Stimulated activated naive CD8-positive, alpha-beta T cell treated with anti-CD3 and anti-CD28 coated beads, Interleukin-15, amount 100 ng/mL, for 72 hours (primary cell): ENCODE measurements at regions not wholly inside any gene's neighbourhood (a gene's known extent, or its start where the extent isn't known, plus 50 kb on each side); places are given as distances from the start of the nearest gene placed in this dataset.
"Not testable (repeated sequence)": the region's sequence is repeated elsewhere in the genome, so short reads cannot be mapped to it uniquely, and the experiment has no call there.

Experiments used
- ATAC-seq: fragments of 150-1000 bp; cut with Tn5 transposase; 2 replicates; pipeline ENCODE4 v1.10.0; 2021; ENCODE audit warnings: mild to moderate bottlenecking, moderate library complexity
- DNase-seq, 2 donors: peaks; one replicate each; pipeline ENCODE4 v3.0.0; 2021 to 2022
- H3K27ac Mint-ChIP-seq, 2 donors: one replicate each; pipeline ENCODE4 v1.8.0; 2022; ENCODE audit warnings: mild to moderate bottlenecking in 2 of 2, mixed read lengths in 2 of 2, moderate library complexity in 2 of 2
- H3K27me3 Mint-ChIP-seq: one replicate; pipeline ENCODE4 v1.8.0; 2022; ENCODE audit warnings: mixed read lengths
- H3K4me1 Mint-ChIP-seq: one replicate; pipeline ENCODE4 v1.8.0; 2022; ENCODE audit warnings: mild to moderate bottlenecking, mixed read lengths
- H3K4me3 Mint-ChIP-seq, 2 donors: one replicate each; pipeline ENCODE4 v1.8.0; 2022; ENCODE audit warnings: mild to moderate bottlenecking in 2 of 2, mixed read lengths in 2 of 2, moderate library complexity in 1 of 2
- H3K9me3 Mint-ChIP-seq, 2 donors: one replicate each; pipeline ENCODE4 v1.8.0; 2022; ENCODE audit warnings: mixed read lengths in 2 of 2

DNA sequence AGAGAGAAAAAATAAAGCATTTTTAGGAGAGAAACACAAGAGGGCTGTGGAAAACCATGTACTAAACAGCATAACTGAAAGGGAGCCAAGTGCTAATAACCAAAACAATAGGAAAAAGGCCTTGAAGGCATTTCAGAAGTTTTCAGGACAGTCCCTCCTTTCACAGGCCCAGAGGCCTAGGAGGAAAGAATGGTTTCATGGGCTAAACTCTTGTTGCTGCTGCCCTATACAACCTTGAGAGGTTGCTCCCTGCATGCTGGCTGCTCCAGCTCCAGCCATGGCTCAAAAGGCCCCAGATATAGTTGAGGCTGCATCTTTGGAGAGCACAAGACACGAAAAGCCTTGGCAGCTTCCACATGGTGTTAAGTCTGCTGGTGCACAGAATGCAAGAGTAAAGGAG lies 267.4 kb upstream of the LRP1B start:
- Mint-ChIP-seq H3K27me3 (no peaks in the 10 kb centered on the region), H3K27ac (no peak overlapping the region), H3K4me1 (no peaks in the 10 kb centered on the region), H3K9me3 (peaks cover 24 to 34% of the 10 kb centered on the region in 2 donors), H3K4me3 (no peak overlapping the region)
- ATAC-seq (no peak), DNase-seq (no peak)

DNA sequence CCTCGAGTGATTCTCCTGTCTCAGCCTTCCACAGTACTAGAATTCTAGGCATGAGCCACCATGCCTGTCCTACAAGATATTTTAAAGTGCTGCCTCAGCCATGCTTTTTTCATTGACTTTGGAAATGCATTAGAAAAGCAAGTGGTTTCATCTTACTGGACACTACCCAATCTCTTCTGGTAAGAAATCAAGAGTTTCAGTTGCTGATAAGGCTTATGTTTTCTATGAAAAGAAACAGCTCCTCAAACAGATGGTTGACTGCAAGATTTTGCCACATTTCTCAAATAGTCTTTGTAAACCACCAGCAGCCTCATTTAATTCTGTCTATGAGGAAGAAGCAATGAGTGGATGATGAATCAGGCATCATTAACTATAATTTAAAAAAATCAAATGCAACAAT lies 264.5 kb upstream of the LRP1B start:
- peaks cover 11 to 33% of the 10 kb centered on the region in 2 donors for H3K9me3 Mint-ChIP-seq
- no peak overlapping the region for H3K4me3 Mint-ChIP-seq
- H3K27me3 Mint-ChIP-seq = no peaks in the 10 kb centered on the region
- H3K4me1 Mint-ChIP-seq = no peaks in the 10 kb centered on the region
- no peak overlapping the region for H3K27ac Mint-ChIP-seq
- no peak for ATAC-seq
- DNase-seq = no peak

DNA sequence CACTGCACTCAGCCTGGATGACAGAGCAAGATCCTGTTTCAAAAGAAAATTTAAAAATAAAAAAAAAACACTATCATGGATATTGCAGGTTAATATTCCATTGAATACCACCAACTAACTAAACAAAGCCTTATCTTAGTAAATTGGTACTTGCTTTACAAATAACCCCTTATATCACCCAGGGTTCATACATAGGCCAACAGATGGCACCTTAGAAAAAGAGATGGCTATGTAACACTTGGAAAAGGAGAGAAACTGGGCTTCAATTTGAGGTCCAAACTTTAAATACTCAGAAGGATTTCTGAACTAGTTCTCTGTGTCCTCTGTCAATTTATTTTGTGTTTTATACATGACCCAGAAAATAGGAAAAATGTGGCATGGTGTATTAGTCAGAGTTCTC lies 249.6 kb upstream of the LRP1B start:
- Mint-ChIP-seq H3K27me3 (no peaks in the 10 kb centered on the region), H3K27ac (no peak overlapping the region), H3K4me3 (no peak overlapping the region), H3K9me3 (peaks cover 11 to 14% of the 10 kb centered on the region in 2 donors), H3K4me1 (no peaks in the 10 kb centered on the region)
- ATAC-seq = no peak
- no peak for DNase-seq

DNA sequence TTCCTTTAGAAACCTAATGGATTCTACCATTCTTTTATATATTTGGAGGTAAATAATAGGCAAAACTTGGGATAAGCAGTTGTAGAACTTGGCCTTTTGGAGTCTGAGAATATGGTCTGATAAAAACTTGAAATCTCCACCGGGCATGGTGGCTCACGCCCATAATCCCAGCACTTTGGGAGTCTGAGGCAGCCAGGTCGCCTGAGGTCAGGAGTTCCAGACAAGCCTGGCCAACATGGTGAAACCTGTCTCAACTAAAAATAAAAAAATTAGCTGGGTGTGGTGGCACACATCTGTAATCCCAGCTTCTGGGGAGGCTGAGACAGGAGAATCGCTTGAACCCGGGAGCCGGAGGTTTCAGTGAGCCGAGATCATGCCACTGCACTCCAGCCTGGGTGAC lies 231.3 kb upstream of the LRP1B start:
- not testable (repeated sequence) for H3K4me1 Mint-ChIP-seq, ATAC-seq, H3K4me3 Mint-ChIP-seq, H3K27me3 Mint-ChIP-seq, H3K27ac Mint-ChIP-seq, DNase-seq, H3K9me3 Mint-ChIP-seq

DNA sequence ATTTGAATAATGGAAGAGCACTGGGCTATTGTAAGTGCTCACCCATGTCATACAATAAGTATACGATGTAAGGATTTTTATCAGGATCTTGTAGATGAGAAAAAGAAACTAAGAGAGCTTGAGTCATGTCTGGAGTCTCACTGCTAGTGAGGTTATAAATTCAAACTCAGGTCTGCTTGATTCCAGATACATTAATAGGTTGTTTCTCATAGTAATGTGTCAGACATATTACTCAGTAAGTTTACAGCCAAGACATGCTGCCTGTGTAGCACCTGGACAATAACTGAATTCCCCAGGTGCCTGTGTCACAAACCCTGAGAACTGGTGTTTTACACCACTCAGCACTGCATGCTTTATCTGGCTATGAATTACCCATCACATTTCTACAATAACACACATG lies 216.9 kb upstream of the LRP1B start:
- Mint-ChIP-seq H3K27me3 (no peaks in the 10 kb centered on the region), H3K4me3 (no peak overlapping the region), H3K27ac (no peak overlapping the region), H3K4me1 (no peaks in the 10 kb centered on the region), H3K9me3 (peaks cover 0 to 3% of the 10 kb centered on the region in 2 donors)
- DNase-seq = no peak
- ATAC-seq = no peak

DNA sequence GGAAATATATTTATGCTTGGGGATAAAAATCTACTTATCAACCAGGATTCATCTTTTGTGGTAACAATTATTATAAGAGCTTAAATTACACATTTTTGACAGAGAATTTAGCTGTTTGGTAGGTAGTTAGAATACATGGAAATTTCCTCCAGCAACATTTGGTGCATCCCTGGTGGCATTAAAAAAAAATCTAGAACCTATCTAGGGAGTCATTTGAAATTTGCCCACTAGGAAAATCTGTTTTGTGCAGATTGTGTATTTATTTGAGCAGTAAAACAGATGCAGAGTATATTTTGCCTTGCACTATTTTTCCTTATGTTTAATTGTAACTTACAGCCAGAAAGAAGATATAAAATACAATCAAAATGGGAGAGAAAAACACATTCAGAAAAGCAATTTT lies 208.4 kb upstream of the LRP1B start:
- H3K9me3 Mint-ChIP-seq = peaks cover 7 to 16% of the 10 kb centered on the region in 2 donors
- DNase-seq = no peak
- H3K27ac Mint-ChIP-seq = no peak overlapping the region
- no peaks in the 10 kb centered on the region for H3K27me3 Mint-ChIP-seq
- no peak for ATAC-seq
- H3K4me3 Mint-ChIP-seq = no peak overlapping the region
- H3K4me1 Mint-ChIP-seq = no peaks in the 10 kb centered on the region

DNA sequence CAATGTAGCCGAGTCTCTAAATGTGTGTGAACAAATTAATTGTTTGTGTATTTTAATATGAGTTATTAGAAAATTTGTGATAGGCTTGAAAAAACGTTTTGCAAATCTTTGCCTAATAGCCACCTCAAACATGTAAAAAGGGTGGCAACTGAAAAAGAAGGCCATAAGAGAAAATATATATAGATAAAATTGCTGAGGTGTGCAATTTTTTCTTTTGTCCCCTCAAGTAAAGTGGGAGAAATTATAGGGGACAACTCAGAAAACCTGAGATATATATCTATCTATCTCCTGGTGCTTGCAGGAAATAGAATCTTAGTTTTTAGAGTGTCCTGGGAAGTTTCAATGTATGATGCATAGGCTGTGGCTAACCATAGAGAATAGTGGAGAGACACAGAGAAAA lies 201.4 kb upstream of the LRP1B start:
- no peaks in the 10 kb centered on the region for H3K27me3 Mint-ChIP-seq
- no peak for ATAC-seq
- no peak overlapping the region for H3K27ac Mint-ChIP-seq
- H3K4me1 Mint-ChIP-seq = no peaks in the 10 kb centered on the region
- H3K4me3 Mint-ChIP-seq = no peak overlapping the region
- DNase-seq = no peak
- peaks cover 8 to 11% of the 10 kb centered on the region in 2 donors for H3K9me3 Mint-ChIP-seq

DNA sequence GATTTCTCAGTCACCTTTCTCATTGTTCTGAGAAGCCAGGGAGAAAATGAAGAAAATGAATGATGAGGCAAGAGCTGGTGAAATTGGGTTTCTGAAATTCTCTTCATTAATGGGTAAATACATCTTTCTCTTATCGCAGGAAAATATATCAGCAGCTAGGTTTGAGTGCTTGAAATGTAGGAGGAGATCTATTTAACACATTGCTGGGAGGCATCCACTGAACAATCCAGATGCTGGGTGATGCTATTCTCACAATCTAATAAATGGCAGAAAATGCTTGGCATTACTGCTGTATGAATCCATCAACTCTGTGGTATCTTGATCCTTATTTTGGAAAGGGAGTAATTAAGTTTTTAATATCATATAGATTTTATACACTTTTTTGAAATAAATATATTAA lies 199.6 kb upstream of the LRP1B start:
- no peak overlapping the region for H3K4me3 Mint-ChIP-seq
- no peaks in the 10 kb centered on the region for H3K4me1 Mint-ChIP-seq
- no peak for DNase-seq
- peaks cover 8 to 11% of the 10 kb centered on the region in 2 donors for H3K9me3 Mint-ChIP-seq
- ATAC-seq = no peak
- H3K27ac Mint-ChIP-seq = no peak overlapping the region
- no peaks in the 10 kb centered on the region for H3K27me3 Mint-ChIP-seq

DNA sequence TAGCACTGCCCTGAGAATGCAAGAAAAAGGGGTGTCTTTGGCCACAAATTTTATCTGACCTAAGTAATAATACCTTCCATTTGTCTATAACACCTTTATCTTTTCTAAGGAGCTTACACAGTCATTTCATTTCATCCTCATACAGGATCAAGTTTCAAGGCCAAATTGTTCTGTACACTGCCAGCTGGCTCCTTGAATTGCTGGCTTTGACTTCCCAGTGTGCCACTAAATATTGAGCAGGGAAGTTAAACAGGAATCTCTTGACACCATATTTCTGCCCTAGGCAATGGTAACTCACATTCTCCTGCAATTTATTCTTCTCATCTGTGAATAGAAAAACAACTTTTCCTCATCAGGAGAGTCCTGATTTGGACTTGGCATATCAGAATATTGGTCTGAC lies 195.1 kb upstream of the LRP1B start:
- Mint-ChIP-seq H3K27ac (no peak overlapping the region), H3K9me3 (peaks cover 0 to 5% of the 10 kb centered on the region in 2 donors), H3K4me3 (no peak overlapping the region), H3K27me3 (no peaks in the 10 kb centered on the region), H3K4me1 (no peaks in the 10 kb centered on the region)
- DNase-seq (no peak), ATAC-seq (no peak)

DNA sequence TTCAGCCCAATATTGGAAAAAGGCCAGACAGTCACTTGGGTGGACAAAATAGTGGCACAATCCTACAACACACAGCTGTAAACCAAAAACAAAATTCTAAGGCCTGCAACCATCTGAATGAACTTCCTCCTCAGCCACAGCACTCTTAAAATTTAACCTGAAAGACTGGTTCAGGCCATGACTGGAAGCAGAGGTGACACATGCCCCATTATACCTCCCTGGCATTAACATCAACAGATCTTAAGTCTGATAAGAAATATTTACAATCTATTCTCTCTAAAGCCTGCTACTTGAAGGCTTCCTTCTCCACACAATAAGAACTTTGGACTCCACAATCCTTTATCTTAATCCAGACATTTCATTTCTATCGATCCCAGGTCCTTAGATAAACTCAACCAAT lies 192.4 kb upstream of the LRP1B start:
- no peaks in the 10 kb centered on the region for H3K27me3 Mint-ChIP-seq
- H3K27ac Mint-ChIP-seq = no peak overlapping the region
- H3K4me1 Mint-ChIP-seq = no peaks in the 10 kb centered on the region
- DNase-seq = no peak
- no peak for ATAC-seq
- no peak overlapping the region for H3K4me3 Mint-ChIP-seq
- H3K9me3 Mint-ChIP-seq = no peaks in the 10 kb centered on the region

DNA sequence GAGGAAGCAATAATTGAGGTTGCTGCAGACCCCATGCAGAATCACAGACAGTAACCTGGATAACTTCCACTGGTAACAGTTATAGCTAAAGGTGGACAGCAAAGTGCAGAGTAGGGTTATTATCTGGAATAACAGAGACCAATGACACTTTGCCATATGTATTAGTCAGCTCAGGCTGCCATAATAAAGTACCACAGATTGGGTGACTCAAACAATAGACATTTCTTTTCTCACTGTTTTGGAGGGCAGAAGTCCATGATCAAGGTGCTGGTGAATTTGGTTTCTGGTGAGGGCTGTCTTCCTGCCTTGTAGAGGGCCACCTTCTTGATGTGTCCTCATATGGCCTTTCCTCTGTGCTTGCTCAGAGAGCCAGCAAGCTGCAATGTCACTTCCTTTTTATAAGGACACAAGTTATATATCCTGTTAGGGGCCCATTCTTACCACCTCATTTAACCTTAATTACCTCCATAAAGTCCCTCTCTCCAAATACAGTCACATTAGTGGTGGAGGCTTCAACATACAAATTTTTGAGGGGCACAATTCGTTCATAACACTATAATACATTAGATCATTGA lies 191.0 kb upstream of the LRP1B start:
- H3K27ac Mint-ChIP-seq = no peak overlapping the region
- H3K4me1 Mint-ChIP-seq = no peaks in the 10 kb centered on the region
- H3K9me3 Mint-ChIP-seq = no peaks in the 10 kb centered on the region
- H3K4me3 Mint-ChIP-seq = no peak overlapping the region
- no peak for DNase-seq
- H3K27me3 Mint-ChIP-seq = no peaks in the 10 kb centered on the region
- ATAC-seq = no peak

DNA sequence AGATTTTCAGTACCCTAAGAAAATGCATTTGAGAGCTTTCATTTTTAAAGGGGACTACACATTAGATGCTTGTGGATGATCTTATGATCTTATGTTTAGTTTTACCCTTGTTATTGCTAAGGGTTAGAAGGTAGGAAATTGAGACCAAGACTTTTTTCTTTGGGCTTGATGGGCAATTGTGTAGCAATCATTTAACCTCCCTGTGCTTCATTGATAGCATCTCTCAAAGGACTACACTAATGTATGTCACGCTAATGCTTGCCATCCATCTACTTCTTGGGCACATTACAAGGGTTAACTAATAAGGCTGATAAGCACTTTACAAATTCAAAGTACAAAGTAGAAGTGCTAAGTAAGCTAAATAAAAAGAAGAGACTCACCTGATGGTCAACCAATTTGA lies 189.3 kb upstream of the LRP1B start:
- DNase-seq = no peak
- Mint-ChIP-seq H3K4me1 (no peaks in the 10 kb centered on the region), H3K27me3 (no peaks in the 10 kb centered on the region), H3K27ac (no peak overlapping the region), H3K9me3 (peaks cover 0 to 5% of the 10 kb centered on the region in 2 donors), H3K4me3 (no peak overlapping the region)
- ATAC-seq = no peak

DNA sequence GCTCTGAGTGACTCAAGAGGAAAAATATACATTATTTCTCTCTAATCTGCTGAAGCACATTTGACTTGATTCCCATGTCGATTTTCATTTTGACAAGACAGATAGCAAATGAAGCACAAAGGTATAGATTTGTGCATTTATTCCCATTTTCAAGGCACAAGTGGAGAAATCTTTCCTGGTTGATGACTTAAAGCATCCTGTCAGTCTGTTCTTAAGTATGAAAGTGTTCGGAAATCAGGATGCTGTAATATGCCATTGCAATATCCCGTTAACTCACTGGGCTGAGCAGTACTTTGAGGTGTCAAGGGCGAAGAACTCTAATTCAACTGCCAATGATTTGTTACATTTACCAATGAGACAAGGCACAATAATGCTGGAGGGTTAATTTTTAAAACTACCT lies 185.2 kb upstream of the LRP1B start:
- H3K4me1 Mint-ChIP-seq = no peaks in the 10 kb centered on the region
- H3K4me3 Mint-ChIP-seq = no peak overlapping the region
- H3K27ac Mint-ChIP-seq = no peak overlapping the region
- no peak for ATAC-seq
- no peak for DNase-seq
- peaks cover 0 to 11% of the 10 kb centered on the region in 2 donors for H3K9me3 Mint-ChIP-seq
- no peaks in the 10 kb centered on the region for H3K27me3 Mint-ChIP-seq

DNA sequence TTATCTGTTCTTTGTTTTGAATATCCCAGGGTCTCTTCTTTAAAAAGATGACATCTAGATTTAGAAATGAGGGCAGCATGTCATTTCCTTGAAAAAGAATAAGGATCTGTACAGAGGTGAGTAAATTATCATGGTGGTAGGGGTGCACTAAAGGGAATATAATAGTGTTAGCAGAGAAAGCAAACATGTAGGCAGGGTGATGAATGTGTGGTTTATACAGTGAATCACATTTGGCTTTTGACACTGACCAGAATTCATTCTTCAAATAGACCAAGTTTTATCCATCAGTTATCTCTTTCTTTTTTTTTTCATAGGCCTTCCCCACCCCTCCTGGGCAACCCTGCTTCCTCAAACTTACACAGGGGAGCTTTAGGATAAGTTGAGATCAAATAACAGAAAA lies 184.5 kb upstream of the LRP1B start:
- no peak overlapping the region for H3K27ac Mint-ChIP-seq
- H3K27me3 Mint-ChIP-seq = no peaks in the 10 kb centered on the region
- no peak overlapping the region for H3K4me3 Mint-ChIP-seq
- H3K9me3 Mint-ChIP-seq = peaks cover 0 to 17% of the 10 kb centered on the region in 2 donors
- no peak for DNase-seq
- no peaks in the 10 kb centered on the region for H3K4me1 Mint-ChIP-seq
- ATAC-seq = no peak

DNA sequence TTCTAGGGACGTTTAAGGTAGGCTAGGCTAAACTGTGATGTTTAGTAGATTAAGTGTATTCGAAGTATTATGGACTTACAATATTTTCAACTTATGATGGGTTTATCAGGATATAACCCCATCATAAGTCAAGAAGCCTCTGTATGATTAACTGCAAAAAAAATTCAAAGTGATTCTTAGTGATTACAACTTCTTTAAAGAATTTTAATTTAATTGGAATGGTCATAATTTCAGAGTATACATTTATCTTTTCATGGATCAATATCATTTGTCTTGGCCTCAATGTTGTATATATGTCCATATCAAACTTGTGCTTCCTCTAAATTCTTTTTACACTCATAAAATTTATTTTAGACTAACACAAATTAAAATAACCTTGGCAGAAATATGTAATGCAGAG lies 183.3 kb upstream of the LRP1B start:
- ATAC-seq (no peak), DNase-seq (no peak)
- H3K4me1 Mint-ChIP-seq = no peaks in the 10 kb centered on the region
- H3K9me3 Mint-ChIP-seq = peaks cover 0 to 17% of the 10 kb centered on the region in 2 donors
- H3K4me3 Mint-ChIP-seq = no peak overlapping the region
- H3K27ac Mint-ChIP-seq = no peak overlapping the region
- no peaks in the 10 kb centered on the region for H3K27me3 Mint-ChIP-seq

DNA sequence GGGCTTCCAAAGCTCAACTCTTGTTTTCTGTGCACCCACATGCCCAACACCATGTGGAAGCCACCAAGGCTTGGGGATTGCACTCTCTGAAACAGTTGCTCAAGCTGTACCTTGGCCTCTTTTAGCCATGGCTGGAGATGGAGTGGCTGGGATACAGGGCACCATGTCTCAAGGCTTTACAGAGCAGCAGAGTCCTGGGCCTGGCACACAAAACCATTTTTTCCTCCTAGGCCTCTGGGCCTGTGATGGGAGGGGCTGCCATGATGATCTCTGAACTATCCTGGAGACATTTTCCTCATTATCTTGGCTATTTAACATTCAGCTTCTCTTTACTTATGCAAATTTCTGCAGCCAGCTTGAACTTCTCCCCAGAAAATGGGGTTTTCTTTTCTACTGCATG lies 179.7 kb upstream of the LRP1B start:
- Mint-ChIP-seq H3K9me3 (peaks cover 0 to 16% of the 10 kb centered on the region in 2 donors), H3K27ac (no peak overlapping the region), H3K4me1 (no peaks in the 10 kb centered on the region), H3K27me3 (no peaks in the 10 kb centered on the region), H3K4me3 (no peak overlapping the region)
- ATAC-seq (no peak), DNase-seq (no peak)

DNA sequence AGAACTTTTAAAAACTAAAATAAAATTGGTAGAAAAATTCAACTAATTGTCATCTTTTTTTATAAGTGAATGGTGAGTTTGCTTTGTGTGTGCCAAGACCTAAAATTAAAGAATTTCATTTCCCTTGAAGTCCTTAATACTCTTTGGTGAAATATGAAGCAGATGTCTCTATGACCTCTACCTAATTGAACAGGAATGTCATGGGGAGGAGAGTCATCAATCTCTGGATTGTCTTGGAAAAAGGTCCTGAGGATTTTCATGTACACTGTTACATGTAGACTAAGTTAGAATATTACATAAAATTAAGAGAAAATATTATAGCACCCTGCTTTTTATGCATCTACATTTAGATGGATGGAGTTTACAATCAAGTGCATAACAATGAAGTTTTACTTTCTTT lies 177.9 kb upstream of the LRP1B start:
- peaks cover 0 to 13% of the 10 kb centered on the region in 2 donors for H3K9me3 Mint-ChIP-seq
- no peaks in the 10 kb centered on the region for H3K4me1 Mint-ChIP-seq
- DNase-seq (no peak), ATAC-seq (no peak)
- no peak overlapping the region for H3K4me3 Mint-ChIP-seq
- no peak overlapping the region for H3K27ac Mint-ChIP-seq
- no peaks in the 10 kb centered on the region for H3K27me3 Mint-ChIP-seq
